OCI-LY1 (cell line): ENCODE measurements at regions not wholly inside any gene's neighbourhood (a gene's known extent, or its start where the extent isn't known, plus 50 kb on each side); places are given as distances from the start of the nearest gene placed in this dataset.

Source experiments
- H2AFZ ChIP-seq: fragments of 200-600 bp; sonication (generic), shearing (Covaris generic); 2 replicates; pipeline ENCODE4 v1.6.0; 2014; ENCODE audit warnings: antibody characterized with exemption, mild to moderate bottlenecking, low read length
- H3F3A ChIP-seq: fragments of 200-600 bp; sonication (generic), shearing (Covaris generic); 2 replicates; pipeline ENCODE4 v1.6.0; 2014; ENCODE audit warnings: mild to moderate bottlenecking, antibody characterized with exemption, low read length, moderate library complexity; ENCODE audit not compliant: insufficient read depth
- H3K27ac ChIP-seq: fragments of 200-600 bp; sonication (generic); 2 replicates; pipeline ENCODE4 v1.5.1; 2014; ENCODE audit warnings: low read length, mixed run types, mild to moderate bottlenecking, low read depth; ENCODE audit not compliant: poor library complexity, severe bottlenecking
- H3K27me3 ChIP-seq: fragments of 200-600 bp; sonication (generic); 2 replicates; pipeline ENCODE4 v1.6.0; 2014; ENCODE audit warnings: antibody characterized with exemption, mild to moderate bottlenecking, low read length, moderate library complexity; ENCODE audit not compliant: insufficient read depth
- H3K36me3 ChIP-seq: fragments of 200-600 bp; sonication (generic); 2 replicates; pipeline ENCODE4 v1.6.1; 2014; ENCODE audit warnings: mild to moderate bottlenecking, antibody characterized with exemption, low read length, moderate library complexity, mixed read lengths; ENCODE audit not compliant: insufficient read depth
- H3K4me1 ChIP-seq: fragments of 200-600 bp; sonication (generic); 2 replicates; pipeline ENCODE4 v1.5.1; 2014; ENCODE audit warnings: mild to moderate bottlenecking, low read length, moderate library complexity; ENCODE audit not compliant: insufficient read depth, severe bottlenecking
- H3K4me2 ChIP-seq: fragments of 200-600 bp; sonication (generic), shearing (Covaris generic); 2 replicates; pipeline ENCODE4 v1.6.1; 2014; ENCODE audit warnings: low read length
- H3K4me3 ChIP-seq: fragments of 200-600 bp; sonication (generic); 2 replicates; pipeline ENCODE4 v1.5.1; 2014; ENCODE audit warnings: low read length, low read depth, mild to moderate bottlenecking, mixed read lengths; ENCODE audit not compliant: poor library complexity, severe bottlenecking
- H3K79me2 ChIP-seq: fragments of 200-600 bp; shearing (Covaris generic); 2 replicates; pipeline ENCODE4 v1.6.1; 2016; ENCODE audit warnings: mixed run types, low read length, mixed read lengths; ENCODE audit not compliant: insufficient read depth
- H3K9ac ChIP-seq: fragments of 200-600 bp; sonication (generic), shearing (Covaris generic); 2 replicates; pipeline ENCODE4 v1.6.1; 2014; ENCODE audit warnings: mild to moderate bottlenecking, low read length, mixed read lengths
- H3K9me2 ChIP-seq: fragments of 200-600 bp; sonication (generic), shearing (Covaris generic); 2 replicates; pipeline ENCODE4 v1.6.1; 2014; ENCODE audit warnings: low read depth, mild to moderate bottlenecking, low read length, mixed read lengths
- H3K9me3 ChIP-seq: fragments of 200-600 bp; shearing (Covaris generic); 2 replicates; pipeline ENCODE4 v1.6.1; 2014; ENCODE audit warnings: low read length, mixed read lengths
- H4K20me1 ChIP-seq: fragments of 200-600 bp; sonication (generic), shearing (Covaris generic); 2 replicates; pipeline ENCODE4 v1.6.0; 2016; ENCODE audit warnings: mild to moderate bottlenecking, low read length; ENCODE audit not compliant: insufficient read depth
- CTCF ChIP-seq: fragments of 200-600 bp; sonication (generic), shearing (Covaris generic); IDR thresholded peaks from 2 replicates; pipeline ENCODE4 v1.5.1; 2017; ENCODE audit warnings: mild to moderate bottlenecking, antibody characterized with exemption, low read length, moderate library complexity, mixed read lengths
- EZH2 ChIP-seq: fragments of 200-600 bp; sonication (generic), shearing (Covaris generic); IDR thresholded peaks from 2 replicates; pipeline ENCODE4 v1.8.0; 2017; ENCODE audit warnings: borderline replicate concordance, mixed run types, mild to moderate bottlenecking, antibody characterized with exemption, low read length, moderate library complexity, mixed read lengths

- no peak overlapping the region for H3K4me3 ChIP-seq
- H2AFZ ChIP-seq: no peak overlapping the region
- H3K27me3 ChIP-seq: no peaks in the 10 kb centered on the region
- no peak overlapping the region; the same call in 1 of the 2 replicates for H3K9ac ChIP-seq
- no peaks in the 10 kb centered on the region for H3K79me2 ChIP-seq
- no peaks in the 10 kb centered on the region for H3K36me3 ChIP-seq
- no peaks in the 10 kb centered on the region for H4K20me1 ChIP-seq
- H3K9me3 ChIP-seq: no peaks in the 10 kb centered on the region
- no peaks in the 10 kb centered on the region for H3F3A ChIP-seq
- H3K4me2 ChIP-seq: peak overlapping the region; percentile 30; the same call in 1 of the 2 replicates
- no peak overlapping the region for H3K27ac ChIP-seq
- TF ChIP-seq CTCF (no peak), EZH2 (no peak)
- peaks cover 14% of the 10 kb centered on the region for H3K4me1 ChIP-seq
- no peaks in the 10 kb centered on the region for H3K9me2 ChIP-seq
Measured at GRCh38 chr3:41117398-41117870, 81.9 kb upstream of the CTNNB1 start.

- Histone ChIP-seq H3K9me3 (no peaks in the 10 kb centered on the region), H3K27ac (no peak overlapping the region), H3K79me2 (no peaks in the 10 kb centered on the region), H3K9ac (no peak overlapping the region), H3K9me2 (no peaks in the 10 kb centered on the region), H3K36me3 (no peaks in the 10 kb centered on the region), H2AFZ (no peak overlapping the region), H4K20me1 (no peaks in the 10 kb centered on the region), H3F3A (no peaks in the 10 kb centered on the region), H3K4me2 (no peak overlapping the region), H3K4me3 (no peak overlapping the region), H3K27me3 (no peaks in the 10 kb centered on the region), H3K4me1 (peaks cover 14% of the 10 kb centered on the region)
- TF ChIP-seq EZH2: no peak
- TF ChIP-seq CTCF: no peak
Measured at GRCh38 chr3:41118461-41119390, 80.6 kb upstream of the CTNNB1 start.

- Histone ChIP-seq H2AFZ (no peak overlapping the region), H3K4me1 (peaks cover 14% of the 10 kb centered on the region), H3K9me2 (no peaks in the 10 kb centered on the region)
Measured at GRCh38 chr3:41120460-41120859, 78.8 kb upstream of the CTNNB1 start.

More at GRCh38 chr3:41120460-41120859, 78.8 kb upstream of the CTNNB1 start:
- Histone ChIP-seq H3F3A (no peaks in the 10 kb centered on the region), H4K20me1 (no peaks in the 10 kb centered on the region), H3K4me3 (no peak overlapping the region), H3K4me2 (no peak overlapping the region), H3K79me2 (no peaks in the 10 kb centered on the region), H3K36me3 (no peaks in the 10 kb centered on the region), H3K27ac (no peak overlapping the region), H3K9ac (no peak overlapping the region), H3K27me3 (no peaks in the 10 kb centered on the region), H3K9me3 (no peaks in the 10 kb centered on the region)
- TF ChIP-seq EZH2 (no peak), CTCF (no peak)
